CD14-positive monocyte (primary cell): ENCODE measurements at regions not wholly inside any gene's neighbourhood (a gene's known extent, or its start where the extent isn't known, plus 50 kb on each side); places are given as distances from the start of the nearest gene placed in this dataset.

Experiments
- DNase-seq, 3 donors: peaks; one replicate each; pipeline ENCODE4 v3.0.0-alpha.2; 2011 to 2022
- H2AFZ ChIP-seq: 2 replicates; pipeline ENCODE4 v1.6.0; 2012; ENCODE audit warnings: mild to moderate bottlenecking, low read depth, low read length, inconsistent platforms; ENCODE audit not compliant: insufficient read depth, poor library complexity, severe bottlenecking
- H3K27ac ChIP-seq, 2 donors: 1 replicate in 1 of 2; 2 replicates in 1 of 2; pipeline ENCODE4 v1.5.1; 2012 to 2013; ENCODE audit warnings: low read length in 2 of 2, control low read depth in 1 of 2, inconsistent platforms in 1 of 2, low read depth in 1 of 2, mild to moderate bottlenecking in 1 of 2
- H3K27me3 ChIP-seq, 2 donors: one replicate each; pipeline versions ENCODE4 v1.6.0 to v1.6.1; 2011 to 2013; ENCODE audit warnings: low read length in 2 of 2; ENCODE audit not compliant: control insufficient read depth in 2 of 2, insufficient read depth in 2 of 2
- H3K36me3 ChIP-seq, 2 donors: replicated peaks in 1 of 2; 1 replicate in 1 of 2; 2 replicates in 1 of 2; pipeline versions ENCODE4 v1.5.1 to v1.6.1; 2012 to 2013; ENCODE audit warnings: low read length in 2 of 2, control low read depth in 1 of 2, inconsistent platforms in 1 of 2, mild to moderate bottlenecking in 1 of 2; ENCODE audit not compliant: insufficient read depth in 2 of 2, control insufficient read depth in 1 of 2
- H3K4me1 ChIP-seq, 2 donors: 1 replicate in 1 of 2; 2 replicates in 1 of 2; pipeline versions ENCODE4 v1.5.1 to v1.6.1; 2012 to 2013; ENCODE audit warnings: low read length in 2 of 2, control low read depth in 1 of 2, inconsistent platforms in 1 of 2, mild to moderate bottlenecking in 1 of 2, moderate library complexity in 1 of 2; ENCODE audit not compliant: insufficient read depth in 2 of 2, control insufficient read depth in 1 of 2
- H3K4me2 ChIP-seq: replicated peaks from 2 replicates; pipeline ENCODE3; 2012; ENCODE audit warnings: low read length, moderate library complexity, mild to moderate bottlenecking; ENCODE audit not compliant: poor library complexity, severe bottlenecking; ENCODE audit errors: extremely low read depth
- H3K4me3 ChIP-seq, 3 experiments: fragments of 200-600 bp in 1 of 3; sonication (generic) in 1 of 3; replicated peaks in 1 of 3; 1 replicate in 2 of 3; 2 replicates in 1 of 3; pipeline ENCODE4 v1.5.1; 2011 to 2013; ENCODE audit warnings: low read length in 3 of 3, mild to moderate bottlenecking in 3 of 3, control low read depth in 2 of 3, low read depth in 2 of 3, inconsistent platforms in 1 of 3, moderate library complexity in 1 of 3
- H3K79me2 ChIP-seq: 2 replicates; pipeline ENCODE4 v1.6.0; 2012; ENCODE audit warnings: mild to moderate bottlenecking, control low read depth, inconsistent platforms, low read length, moderate library complexity; ENCODE audit not compliant: insufficient read depth
- H3K9ac ChIP-seq: 2 replicates; pipeline ENCODE4 v1.6.0; 2017; ENCODE audit warnings: low read length, mild to moderate bottlenecking; ENCODE audit not compliant: insufficient read depth, poor library complexity, severe bottlenecking
- H3K9me3 ChIP-seq, 2 donors: replicated peaks in 1 of 2; 1 replicate in 1 of 2; 2 replicates in 1 of 2; pipeline versions ENCODE4 v1.5.1 to v1.6.1; 2012 to 2013; ENCODE audit warnings: low read length in 2 of 2, control low read depth in 1 of 2; ENCODE audit not compliant: control insufficient read depth in 1 of 2, insufficient read depth in 1 of 2
- H4K20me1 ChIP-seq: 2 replicates; pipeline ENCODE4 v1.6.0; 2012; ENCODE audit warnings: mild to moderate bottlenecking, low read length, control low read depth, moderate library complexity; ENCODE audit not compliant: insufficient read depth
- H3K27ac Mint-ChIP-seq, 7 donors: one replicate each; pipeline ENCODE4 v1.8.0; 2020; ENCODE audit warnings: mild to moderate bottlenecking in 7 of 7, mixed read lengths in 7 of 7, moderate library complexity in 6 of 7, inconsistent platforms in 2 of 7
- H3K27me3 Mint-ChIP-seq, 3 donors: one replicate each; pipeline ENCODE4 v1.8.0; 2021 to 2022; ENCODE audit warnings: low read depth in 3 of 3, mild to moderate bottlenecking in 3 of 3, mixed read lengths in 3 of 3, moderate library complexity in 3 of 3, inconsistent platforms in 1 of 3
- H3K36me3 Mint-ChIP-seq, 2 donors: one replicate each; pipeline ENCODE4 v1.8.0; 2020; ENCODE audit warnings: mixed read lengths in 2 of 2, inconsistent platforms in 1 of 2, mild to moderate bottlenecking in 1 of 2
- H3K4me1 Mint-ChIP-seq: one replicate; pipeline ENCODE4 v1.8.0; 2020; ENCODE audit warnings: mild to moderate bottlenecking, mixed read lengths
- H3K4me3 Mint-ChIP-seq, 2 donors: one replicate each; pipeline ENCODE4 v1.8.0; 2020; ENCODE audit warnings: mild to moderate bottlenecking in 2 of 2, mixed read lengths in 2 of 2, moderate library complexity in 1 of 2
- H3K9me3 Mint-ChIP-seq, 7 donors: one replicate each; pipeline ENCODE4 v1.8.0; 2020 to 2022; ENCODE audit warnings: mixed read lengths in 7 of 7, mild to moderate bottlenecking in 6 of 7, moderate library complexity in 6 of 7, inconsistent platforms in 2 of 7
- CTCF ChIP-seq: fragments of 200-600 bp; IDR thresholded peaks from one replicate; pipeline ENCODE4 v1.8.0; 2022; ENCODE audit warnings: antibody characterized with exemption, mild to moderate bottlenecking
- WGBS: methylation state at CpG from one replicate; pipeline ENCODE4 v1.1.5; 2013; ENCODE audit warnings: missing lambda C conversion rate; ENCODE audit not compliant: insufficient coverage; 5-methylcytosine and 5-hydroxymethylcytosine counted together
- intact Hi-C, 2 donors: fragments of 100-400 bp; cut with micrococcal nuclease; formaldehyde crosslinking; loops; one replicate each; pipeline versions ENCODE4 v1.15.0 to v1.15.1; 2023

- Mint-ChIP-seq H3K4me1 (peaks cover 8% of the 10 kb centered on the region), H3K27me3 (peaks cover 26 to 33% (median 29%) of the 10 kb centered on the region in 3 donors), H3K36me3 (no peaks in the 10 kb centered on the region), H3K27ac (no peak overlapping the region), H3K4me3 (no peak overlapping the region), H3K9me3 (peaks cover 0 to 3% (median 0%) of the 10 kb centered on the region in 7 donors)
- no peaks in the 10 kb centered on the region for H4K20me1 ChIP-seq
- no peak for TF ChIP-seq CTCF
- no peak for DNase-seq
- H3K36me3 ChIP-seq, result no peaks in the 10 kb centered on the region
- peaks cover 0 to 4% of the 10 kb centered on the region in 2 donors for H3K4me1 ChIP-seq
- H3K9me3 ChIP-seq, result no peaks in the 10 kb centered on the region
- intact Hi-C loops, result no loop called here
- no peak overlapping the region for H3K9ac ChIP-seq
- peaks cover 5 to 27% of the 10 kb centered on the region in 2 donors for H3K27me3 ChIP-seq
- no peak overlapping the region for H3K4me3 ChIP-seq
- H3K27ac ChIP-seq, result no peak overlapping the region
- no peak overlapping the region for H2AFZ ChIP-seq
- WGBS, result 85% methylated on average over 15 of the region's 16 CpGs
- no peaks in the 10 kb centered on the region for H3K79me2 ChIP-seq
- no peak overlapping the region for H3K4me2 ChIP-seq
Observed at GRCh38 chr2:6770006-6770405, 95.7 kb downstream of the CMPK2 start.

- Histone ChIP-seq H3K4me3 (no peak overlapping the region), H2AFZ (no peak overlapping the region), H4K20me1 (no peaks in the 10 kb centered on the region), H3K79me2 (no peaks in the 10 kb centered on the region), H3K9me3 (no peaks in the 10 kb centered on the region), H3K9ac (no peak overlapping the region), H3K4me2 (no peak overlapping the region), H3K4me1 (peaks cover 0 to 4% of the 10 kb centered on the region in 2 donors), H3K27me3 (peaks cover 5 to 27% of the 10 kb centered on the region in 2 donors), H3K27ac (no peak overlapping the region), H3K36me3 (no peaks in the 10 kb centered on the region)
- Mint-ChIP-seq H3K27ac (peak overlapping the region in 1 of 7 donors; percentile 7), H3K9me3 (peaks cover 0 to 3% (median 0%) of the 10 kb centered on the region in 7 donors), H3K27me3 (peaks cover 28 to 38% (median 33%) of the 10 kb centered on the region in 3 donors), H3K36me3 (no peaks in the 10 kb centered on the region), H3K4me3 (peak overlapping the region in 1 of 2 donors; percentile 3), H3K4me1 (peaks cover 8% of the 10 kb centered on the region)
- no peak for DNase-seq
- no peak for TF ChIP-seq CTCF
- 77% methylated on average over 7 of the region's 19 CpGs for WGBS
- intact Hi-C loops, result no loop called here
Observed at GRCh38 chr2:6771634-6772611, 93.8 kb downstream of the CMPK2 start.
